ENCODE measurements at regions not wholly inside any gene's neighbourhood (a gene's known extent, or its start where the extent isn't known, plus 50 kb on each side); places are given as distances from the start of the nearest gene placed in this dataset.

DNA sequence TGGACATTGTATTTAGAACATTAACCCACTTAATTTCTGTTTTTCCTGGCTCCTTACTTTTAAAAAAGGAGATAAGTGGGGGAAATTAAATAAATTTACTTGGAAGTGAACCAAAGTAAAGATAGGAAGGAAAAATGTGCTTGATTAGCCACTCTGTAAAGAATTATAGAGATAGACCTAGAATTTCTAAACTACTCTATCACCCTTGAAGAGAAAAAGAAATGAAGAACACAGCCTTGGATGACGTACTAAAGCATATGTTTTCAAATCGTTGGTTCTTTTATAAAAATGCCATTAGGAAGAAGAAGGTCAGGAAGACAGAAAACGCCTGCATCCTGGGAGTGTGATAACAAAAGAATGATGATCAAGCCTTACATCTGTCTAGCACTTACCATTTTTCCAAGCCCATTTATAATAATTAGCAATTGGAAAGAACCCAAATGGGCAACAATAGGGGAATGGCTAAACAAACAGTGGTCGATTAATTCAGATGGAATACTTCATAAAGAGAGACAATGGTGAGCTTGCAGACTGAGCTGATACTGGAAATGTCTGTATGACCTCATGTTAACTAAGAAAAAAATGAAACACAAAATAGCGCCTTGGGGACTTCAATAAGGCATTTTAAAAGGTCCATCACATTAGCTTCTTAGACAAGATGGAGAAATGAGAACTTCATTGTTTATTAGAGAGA is 81.0 kb upstream of the LRRC55 start:
- Histone ChIP-seq H3K4me3 (no peak overlapping the region), H3K9me3 (no peaks in the 10 kb centered on the region), H3K27ac (no peak overlapping the region), H3K36me3 (no peaks in the 10 kb centered on the region), H3K27me3 (no peaks in the 10 kb centered on the region), H3K4me1 (no peaks in the 10 kb centered on the region)
- no peak for TF ChIP-seq POLR2AphosphoS5 (IDR thresholded peaks at IDR 0.05)
- no peak for TF ChIP-seq POLR2A (IDR thresholded peaks at IDR 0.05)
- TF ChIP-seq CTCF (IDR thresholded peaks at IDR 0.05), result no peak
- no peak for TF ChIP-seq EP300 (IDR thresholded peaks at IDR 0.05)
- WGBS, result 59% methylated on average over 5 of the region's 5 CpGs
- DNase-seq (ENCODE audit: low spot score in 2 of 2), result no peak

DNA sequence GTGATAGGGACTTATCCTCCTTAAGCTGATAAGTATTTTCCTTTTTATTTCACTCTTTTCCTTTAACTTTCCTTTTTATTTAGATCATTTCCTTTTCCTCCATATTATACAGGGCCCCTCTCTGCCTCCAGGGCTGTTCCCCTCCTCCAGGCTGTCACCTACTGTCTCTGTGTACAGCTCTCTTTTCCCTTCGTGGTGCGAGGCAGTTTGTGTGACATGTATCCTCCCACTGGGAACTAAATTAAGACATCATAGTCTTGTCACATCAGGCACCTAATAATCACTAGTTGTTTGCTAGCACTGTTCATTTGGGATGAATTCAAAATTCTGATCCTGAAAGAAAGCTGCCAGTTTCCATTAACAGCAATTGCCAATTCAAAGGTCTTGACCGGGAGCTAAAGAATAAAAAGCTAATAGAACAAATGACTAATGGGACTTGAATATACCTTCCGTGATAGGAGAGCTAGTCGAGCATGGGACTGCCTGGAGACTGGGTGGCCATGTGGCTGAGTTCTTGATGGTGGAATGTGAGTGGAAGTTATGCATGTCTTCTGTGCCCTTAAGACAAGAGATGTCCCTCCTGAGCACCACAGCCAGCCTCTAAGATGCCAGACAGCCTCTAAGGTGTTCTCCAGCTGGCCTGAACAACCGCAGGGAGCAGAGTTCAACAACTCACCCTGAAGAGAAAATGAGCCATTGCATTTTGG is 77.7 kb upstream of the LRRC55 start:
- Histone ChIP-seq H3K27me3 (no peaks in the 10 kb centered on the region), H3K4me1 (no peaks in the 10 kb centered on the region), H3K4me3 (no peak overlapping the region), H3K36me3 (no peaks in the 10 kb centered on the region), H3K9me3 (no peaks in the 10 kb centered on the region), H3K27ac (no peak overlapping the region)
- DNase-seq (ENCODE audit: low spot score in 2 of 2), result no peak
- TF ChIP-seq EP300 (IDR thresholded peaks at IDR 0.05) (no peak), CTCF (IDR thresholded peaks at IDR 0.05) (no peak), POLR2AphosphoS5 (IDR thresholded peaks at IDR 0.05) (no peak), POLR2A (IDR thresholded peaks at IDR 0.05) (no peak)
- WGBS, result 70% methylated on average over 6 of the region's 6 CpGs

- no peak for TF ChIP-seq CTCF (IDR thresholded peaks at IDR 0.05)
- no peak for TF ChIP-seq POLR2A (IDR thresholded peaks at IDR 0.05)
- no peak for TF ChIP-seq EP300 (IDR thresholded peaks at IDR 0.05)
- no peak for TF ChIP-seq POLR2AphosphoS5 (IDR thresholded peaks at IDR 0.05)
- Histone ChIP-seq H3K9me3 (no peaks in the 10 kb centered on the region), H3K27ac (no peak overlapping the region), H3K27me3 (no peaks in the 10 kb centered on the region), H3K36me3 (no peaks in the 10 kb centered on the region), H3K4me3 (no peak overlapping the region), H3K4me1 (no peaks in the 10 kb centered on the region)
- no peak for DNase-seq (ENCODE audit: low spot score in 2 of 2)
- WGBS, result 91% methylated on average over 3 of the region's 3 CpGs
Observed at GRCh38 chr11:57109331-57109730, 72.4 kb upstream of the LRRC55 start.

DNA sequence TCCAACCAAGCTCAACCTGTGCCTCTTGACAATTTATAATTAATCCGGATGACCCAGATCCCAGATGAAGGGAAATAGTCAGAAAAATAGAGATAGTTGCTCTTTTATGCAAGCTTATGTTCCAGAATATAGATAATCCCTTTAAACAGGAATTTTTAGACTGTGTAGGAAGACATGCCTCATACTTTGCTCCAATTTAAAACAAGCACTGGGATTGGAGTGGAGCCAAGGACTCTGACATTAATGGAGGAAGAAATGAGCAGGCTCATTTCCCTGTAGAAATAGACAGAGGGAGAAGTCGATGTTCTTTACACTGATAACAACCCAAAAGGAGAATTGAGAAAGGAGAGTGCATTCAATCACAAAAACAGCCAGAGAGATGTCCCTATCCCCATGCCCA is 70.1 kb upstream of the LRRC55 start:
- Histone ChIP-seq H3K27ac (no peak overlapping the region), H3K36me3 (no peaks in the 10 kb centered on the region), H3K27me3 (no peaks in the 10 kb centered on the region), H3K9me3 (no peaks in the 10 kb centered on the region), H3K4me1 (no peaks in the 10 kb centered on the region), H3K4me3 (no peak overlapping the region)
- WGBS, result 50% methylated on average over 2 of the region's 2 CpGs
- TF ChIP-seq POLR2AphosphoS5 (IDR thresholded peaks at IDR 0.05) (no peak), CTCF (IDR thresholded peaks at IDR 0.05) (no peak), EP300 (IDR thresholded peaks at IDR 0.05) (no peak), POLR2A (IDR thresholded peaks at IDR 0.05) (no peak)
- no peak for DNase-seq (ENCODE audit: low spot score in 2 of 2)

DNA sequence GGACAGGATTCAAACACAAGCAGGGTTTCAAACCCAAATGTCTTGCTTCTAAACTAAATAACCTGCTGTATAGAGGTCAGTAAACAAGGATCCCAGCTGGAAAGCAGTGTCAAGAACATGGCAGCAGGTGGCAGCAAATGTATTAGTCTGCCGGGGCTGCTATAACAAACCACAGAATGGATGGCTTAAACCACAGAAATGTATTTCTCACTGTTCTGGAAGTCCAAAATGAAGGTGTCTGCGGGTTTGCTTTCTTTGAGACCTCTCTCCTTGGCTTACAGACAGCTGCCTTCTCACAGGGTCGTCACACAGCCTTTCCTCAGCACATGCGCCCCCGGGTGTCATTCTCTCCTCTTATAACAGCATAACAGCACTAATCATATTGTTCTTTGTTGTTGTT is 65.1 kb upstream of the LRRC55 start:
- no peaks in the 10 kb centered on the region for H3K4me1 ChIP-seq
- no peaks in the 10 kb centered on the region for H3K36me3 ChIP-seq
- no peaks in the 10 kb centered on the region for H3K27me3 ChIP-seq
- no peak for DNase-seq (ENCODE audit: low spot score in 2 of 2)
- H3K27ac ChIP-seq, result no peak overlapping the region
- WGBS, result 70% methylated on average over 5 of the region's 5 CpGs
- H3K4me3 ChIP-seq, result no peak overlapping the region
- no peak for TF ChIP-seq POLR2A (IDR thresholded peaks at IDR 0.05)
- peak; percentile 21 to 43 for TF ChIP-seq CTCF (IDR thresholded peaks at IDR 0.05)
- H3K9me3 ChIP-seq, result no peaks in the 10 kb centered on the region

Data from suprapubic skin (tissue), 4 donors.